Thyroid gland (tissue), 4 donors: ENCODE measurements at regions not wholly inside any gene's neighbourhood (a gene's known extent, or its start where the extent isn't known, plus 50 kb on each side); places are given as distances from the start of the nearest gene placed in this dataset.

Source experiments
- DNase-seq, 2 donors: peaks; one replicate each; pipeline ENCODE4 v3.0.0-alpha.2; 2019
- H3K27ac ChIP-seq, 3 donors: fragments of 200-600 bp; sonication (generic); 1 replicate in 2 of 3; 2 replicates in 1 of 3; pipeline ENCODE4 v1.5.1; 2016 to 2019; ENCODE audit warnings: mild to moderate bottlenecking in 1 of 3, moderate library complexity in 1 of 3
- H3K27me3 ChIP-seq: fragments of 200-600 bp; sonication (generic); one replicate; pipeline ENCODE4 v1.5.1; 2019
- H3K36me3 ChIP-seq, 2 donors: fragments of 200-600 bp; sonication (generic); one replicate each; pipeline ENCODE4 v1.5.1; 2016 to 2019
- H3K4me1 ChIP-seq, 2 donors: fragments of 200-600 bp; sonication (generic); one replicate each; pipeline ENCODE4 v1.5.1; 2017 to 2019
- H3K4me3 ChIP-seq, 3 donors: fragments of 200-600 bp; sonication (generic); replicated peaks in 1 of 3; 1 replicate in 2 of 3; 2 replicates in 1 of 3; pipeline ENCODE4 v1.5.1; 2016; ENCODE audit warnings: mild to moderate bottlenecking in 1 of 3
- H3K9me3 ChIP-seq: fragments of 200-600 bp; sonication (generic); one replicate; pipeline ENCODE4 v1.5.1; 2017
- CTCF ChIP-seq, 6 experiments: fragments of 200-600 bp in 3 of 6; fragments of 450-650 bp in 3 of 6; sonication (generic) in 3 of 6; IDR thresholded peaks; one replicate each; pipeline ENCODE4 v1.5.1; 2016 to 2019; ENCODE audit warnings: antibody characterized with exemption in 6 of 6, mild to moderate bottlenecking in 2 of 6, inconsistent platforms in 1 of 6, moderate library complexity in 1 of 6
- POLR2A ChIP-seq, 2 donors: fragments of 450-650 bp; IDR thresholded peaks; one replicate each; pipeline ENCODE4 v1.6.1; 2017; ENCODE audit warnings: antibody characterized with exemption in 2 of 2, mild to moderate bottlenecking in 2 of 2, moderate library complexity in 1 of 2
- WGBS, 2 donors: methylation state at CpG; one replicate each; pipeline ENCODE4 v1.1.5; 2017; 5-methylcytosine and 5-hydroxymethylcytosine counted together
- intact Hi-C: fragments of 100-400 bp; cut with DNase I; formaldehyde crosslinking; loops from one replicate; pipeline ENCODE4 v1.15.1; 2023

DNA sequence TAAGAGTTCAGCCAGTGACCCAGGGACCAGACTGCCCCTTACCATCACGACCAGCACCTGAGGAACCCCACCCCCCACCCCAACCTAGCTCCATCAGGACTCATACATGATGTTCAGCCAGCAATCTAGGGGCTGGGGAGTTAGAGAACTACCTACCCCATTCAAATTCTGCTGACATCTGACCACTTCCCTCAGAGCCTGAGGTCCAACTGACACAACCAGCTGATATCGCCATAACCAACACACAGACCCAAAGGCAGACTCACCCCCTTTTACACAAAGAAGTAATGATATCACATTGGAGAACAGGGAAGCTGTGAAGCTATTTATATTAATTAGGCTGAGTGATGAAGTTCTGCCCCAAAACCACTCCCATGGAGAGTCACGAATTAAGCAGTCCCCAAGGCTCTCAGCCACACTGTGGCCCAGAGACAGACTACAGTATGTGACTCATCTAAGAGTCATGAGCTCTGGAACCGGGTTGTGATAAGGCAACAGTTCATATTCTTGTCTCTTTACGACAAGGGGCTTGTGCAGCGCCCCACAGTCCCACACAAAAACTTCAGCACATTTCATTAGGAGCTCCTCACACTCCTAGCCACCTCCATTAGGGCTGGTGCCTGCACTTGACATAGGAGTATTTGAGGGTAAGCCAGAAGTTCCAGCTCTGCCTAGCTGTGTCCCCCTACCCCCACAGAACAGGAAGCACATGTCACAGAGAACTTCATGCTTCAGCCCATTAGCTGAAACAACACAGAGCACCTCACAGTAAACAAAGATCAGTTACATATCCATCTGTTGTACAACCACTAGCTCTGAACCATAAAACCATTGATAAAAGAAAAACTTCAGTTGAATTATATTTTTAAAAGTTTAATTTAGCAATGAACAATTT lies 184.7 kb upstream of the ZCCHC13 start:
- TF ChIP-seq CTCF (IDR thresholded peaks at IDR 0.05) (no peak), POLR2A (IDR thresholded peaks at IDR 0.05) (no peak)
- H3K9me3 ChIP-seq, result no peaks in the 10 kb centered on the region
- DNase-seq, result peak in 1 of 2 donors; percentile 3
- WGBS, 2 donors, result 68 to 89% methylated on average over 2 to 3 of the region's 6 CpGs
- H3K27me3 ChIP-seq, result no peaks in the 10 kb centered on the region
- H3K4me3 ChIP-seq, result no peak overlapping the region
- no peak overlapping the region for H3K27ac ChIP-seq
- H3K4me1 ChIP-seq, result no peaks in the 10 kb centered on the region
- no peaks in the 10 kb centered on the region for H3K36me3 ChIP-seq
- intact Hi-C loops, result no loop called here

GRCh38 chrX:74117962-74118902 lies 185.7 kb upstream of the ZCCHC13 start:
- TF ChIP-seq POLR2A (IDR thresholded peaks at IDR 0.05), result no peak
- TF ChIP-seq CTCF (IDR thresholded peaks at IDR 0.05), result no peak
- H3K27me3 ChIP-seq, result no peaks in the 10 kb centered on the region
- intact Hi-C loops, result no loop called here
- DNase-seq, result no peak
- H3K36me3 ChIP-seq, result no peaks in the 10 kb centered on the region
- WGBS, 2 donors, result 90 to 97% methylated on average over 5 to 6 of the region's 10 CpGs
- H3K4me1 ChIP-seq, result no peaks in the 10 kb centered on the region
- H3K27ac ChIP-seq, result no peak overlapping the region
- H3K9me3 ChIP-seq, result no peaks in the 10 kb centered on the region
- no peak overlapping the region for H3K4me3 ChIP-seq

GRCh38 chrX:74111245-74111644 lies 192.7 kb upstream of the ZCCHC13 start:
- intact Hi-C loops, result no loop called here
- TF ChIP-seq CTCF (IDR thresholded peaks at IDR 0.05), result no peak
- Histone ChIP-seq H3K27ac (no peak overlapping the region), H3K9me3 (no peaks in the 10 kb centered on the region), H3K4me3 (no peak overlapping the region), H3K4me1 (no peaks in the 10 kb centered on the region), H3K27me3 (no peaks in the 10 kb centered on the region), H3K36me3 (no peaks in the 10 kb centered on the region)
- no peak for DNase-seq

DNA sequence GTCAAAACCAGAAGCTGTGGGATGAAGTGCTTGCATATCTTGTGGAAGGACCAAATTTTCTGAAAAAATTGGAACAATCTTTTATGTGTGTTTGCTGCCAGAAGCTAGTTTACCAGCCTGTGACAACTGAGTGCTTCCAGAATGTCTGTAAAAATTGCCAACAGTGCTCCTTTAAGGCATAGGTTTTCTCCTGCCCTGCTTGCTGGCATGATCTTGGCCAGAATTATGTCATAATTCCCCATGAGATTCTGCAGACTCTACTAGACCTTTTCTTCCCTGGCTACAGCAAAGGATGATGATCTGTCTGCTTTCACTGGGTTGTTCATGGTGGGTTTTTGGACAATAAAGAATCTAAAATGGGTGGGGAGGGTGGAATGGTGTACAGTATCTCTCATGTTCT lies 196.3 kb upstream of the ZCCHC13 start:
- Histone ChIP-seq H3K4me1 (no peaks in the 10 kb centered on the region), H3K9me3 (no peaks in the 10 kb centered on the region), H3K27ac (no peak overlapping the region), H3K4me3 (no peak overlapping the region), H3K36me3 (no peaks in the 10 kb centered on the region), H3K27me3 (no peaks in the 10 kb centered on the region)
- intact Hi-C loops, result no loop called here
- DNase-seq, result no peak
- no peak for TF ChIP-seq CTCF (IDR thresholded peaks at IDR 0.05)
- no peak for TF ChIP-seq POLR2A (IDR thresholded peaks at IDR 0.05)
